GM18909 (cell line): ENCODE measurements at regions not wholly inside any gene's neighbourhood (a gene's known extent, or its start where the extent isn't known, plus 50 kb on each side); places are given as distances from the start of the nearest gene placed in this dataset.

Experiments used
- ATAC-seq: cut with Tn5 transposase; IDR thresholded peaks from one replicate; pipeline ENCODE4 v1.9.1; 2021; ENCODE audit warnings: mild to moderate bottlenecking; ENCODE audit not compliant: unreplicated experiment, poor library complexity

- no peak for ATAC-seq
Observed at GRCh38 chr6:156652231-156652750, 124.9 kb upstream of the ARID1B start.

GRCh38 chr6:156651486-156651885, 125.7 kb upstream of the ARID1B start:
- ATAC-seq = no peak

DNA sequence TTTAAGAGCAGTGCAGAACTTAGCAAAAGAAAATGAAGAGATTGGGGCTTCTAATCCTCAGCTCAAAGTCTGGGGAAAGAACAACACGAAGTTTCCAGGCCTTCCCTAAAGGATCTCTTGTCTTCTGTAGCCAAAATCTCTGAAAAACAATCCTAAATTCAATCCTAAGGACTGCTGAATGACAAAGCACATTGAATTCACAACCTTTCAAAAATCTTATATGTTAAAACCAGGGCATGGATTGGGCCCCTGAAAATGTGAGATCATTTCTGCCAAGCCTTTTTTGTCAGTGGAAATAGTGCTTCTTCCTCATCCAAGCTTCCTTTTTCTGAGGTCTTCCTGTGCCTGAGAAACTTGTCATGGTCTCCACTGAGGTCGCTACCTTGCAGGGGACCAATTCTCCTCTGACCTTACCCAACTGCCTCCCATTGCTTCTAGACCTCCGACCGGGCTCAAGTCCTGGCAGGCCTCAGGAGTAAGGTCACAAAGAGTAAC, 126.2 kb upstream of the ARID1B start:
- no peak for ATAC-seq

DNA sequence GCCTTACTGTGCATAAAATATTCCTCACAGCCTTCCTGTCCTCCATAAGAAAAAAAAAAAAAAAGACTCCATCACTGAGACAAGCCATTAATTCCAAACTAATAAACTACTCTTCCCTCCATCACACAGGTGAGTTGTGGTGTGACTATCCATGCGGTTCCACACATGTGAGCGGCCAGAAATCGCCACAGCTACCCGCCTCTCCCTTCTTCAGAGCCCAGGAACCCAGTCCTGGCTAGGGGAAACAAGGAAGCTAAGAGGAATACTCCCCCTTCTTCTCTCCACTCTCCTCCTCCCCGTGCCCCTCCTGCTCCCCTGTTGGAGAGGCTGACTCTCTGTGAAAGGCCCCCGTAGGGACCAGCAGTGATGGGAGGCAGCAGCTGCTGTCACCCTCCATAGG, 128.6 kb upstream of the ARID1B start:
- ATAC-seq = no peak

DNA sequence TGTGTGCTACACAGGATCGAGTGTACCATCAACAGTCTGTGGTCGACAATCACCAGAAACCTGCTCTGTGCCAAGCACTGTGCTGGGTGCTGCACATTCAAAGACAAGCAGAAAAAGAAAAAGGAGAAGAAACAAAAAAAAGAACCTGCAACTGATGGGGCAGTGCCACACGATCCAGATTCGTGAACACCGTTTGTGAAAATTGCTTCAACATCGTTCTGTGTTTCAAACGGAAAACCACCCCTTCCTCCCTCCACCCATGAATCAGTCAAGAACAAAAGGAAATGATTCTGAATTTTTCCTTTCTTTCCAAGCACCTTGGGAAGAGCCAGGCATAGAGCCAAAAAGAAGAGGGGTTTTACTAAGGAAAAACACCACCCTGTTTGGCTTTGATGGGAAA, 129.2 kb upstream of the ARID1B start:
- ATAC-seq = no peak

DNA sequence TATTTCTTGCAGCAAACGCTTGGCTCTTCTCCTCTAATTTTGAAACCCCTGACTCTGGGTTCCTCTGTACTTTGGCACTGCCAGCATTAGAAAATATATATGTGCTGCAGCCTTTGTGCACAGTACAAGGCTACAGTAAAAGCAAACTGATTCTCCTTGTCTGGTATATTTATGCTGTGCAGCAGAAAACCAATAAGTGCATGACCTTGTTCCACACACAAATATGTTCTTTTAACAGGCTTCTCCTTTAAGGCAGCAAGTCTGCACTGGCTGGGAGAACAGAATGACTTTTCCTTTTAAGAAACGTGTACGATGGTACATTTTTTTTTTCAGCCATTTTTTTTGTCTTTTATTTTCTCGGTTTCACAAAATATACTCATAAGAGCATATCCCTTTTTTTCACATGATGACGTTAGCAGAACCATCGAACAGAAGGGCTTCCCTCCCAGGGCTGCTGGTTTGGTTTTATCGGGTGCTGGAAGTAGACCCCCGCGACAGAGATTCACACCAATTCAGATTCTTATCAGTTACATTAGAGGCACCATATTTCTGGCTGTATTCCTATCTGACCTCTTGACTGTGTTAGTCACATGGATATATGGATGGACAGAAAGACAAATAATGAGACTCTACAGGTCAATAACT, 129.9 kb upstream of the ARID1B start:
- ATAC-seq = no peak

DNA sequence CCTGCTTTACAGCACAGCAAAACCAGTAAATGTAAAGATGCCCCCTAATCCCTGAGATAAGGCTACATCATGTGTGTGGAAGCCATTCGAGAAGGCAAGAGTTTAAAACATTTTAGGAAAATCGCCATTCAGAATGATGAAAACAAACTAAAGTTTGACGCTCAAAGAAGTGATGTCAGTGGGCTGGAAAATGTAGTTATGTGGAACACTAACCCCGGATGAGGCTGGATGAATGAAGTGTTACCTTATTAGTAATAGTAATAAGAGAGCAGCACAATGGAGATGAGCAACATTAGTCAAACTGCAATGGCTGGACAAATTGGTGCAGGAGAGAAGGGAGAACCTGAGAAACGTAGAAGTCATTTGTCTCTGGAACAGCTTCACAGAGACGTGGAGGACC, 130.7 kb upstream of the ARID1B start:
- no peak for ATAC-seq

GRCh38 chr6:156645097-156645496, 132.1 kb upstream of the ARID1B start:
- no peak for ATAC-seq

GRCh38 chr6:156639009-156639721, 138.0 kb upstream of the ARID1B start:
- no peak for ATAC-seq

DNA sequence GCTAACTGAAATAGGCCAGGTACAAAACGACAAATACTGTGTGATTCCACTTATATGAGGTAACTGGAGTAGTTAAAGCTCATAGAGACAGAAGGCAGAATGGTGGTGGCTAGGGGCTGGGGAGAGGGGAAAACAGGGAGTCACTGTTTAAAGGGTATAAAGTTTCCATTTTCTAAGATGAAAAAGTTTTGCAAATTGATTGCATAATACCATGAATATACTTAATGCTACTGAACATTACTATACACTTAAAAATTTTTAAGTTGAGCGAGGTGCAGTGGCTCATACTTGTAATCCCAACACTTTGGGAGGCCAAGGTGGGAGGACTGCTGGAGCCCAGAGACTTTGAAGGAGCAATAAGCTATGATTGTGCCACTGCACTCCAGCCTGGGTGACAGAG, 138.6 kb upstream of the ARID1B start:
- ATAC-seq = no peak

DNA sequence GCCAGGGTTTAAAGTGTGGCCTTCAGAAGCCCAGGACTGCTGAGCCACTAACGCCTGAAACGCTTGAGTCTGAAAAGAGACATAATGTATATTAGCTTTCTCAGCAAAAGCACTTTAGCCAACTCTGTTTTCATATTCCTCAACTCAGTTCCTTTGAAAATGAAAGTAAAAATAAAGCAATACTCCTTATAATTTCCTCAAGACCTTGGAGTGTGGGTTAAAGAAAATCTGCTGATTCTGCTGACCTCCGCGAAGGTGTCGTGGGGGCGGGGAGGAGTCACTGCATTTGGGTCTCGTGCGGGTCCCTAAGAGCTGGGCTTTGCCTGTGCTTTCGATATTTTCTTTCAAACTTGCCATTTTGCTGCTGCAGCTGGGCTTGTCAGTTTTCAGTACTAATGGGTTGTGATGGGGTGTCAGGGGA, 142.2 kb upstream of the ARID1B start:
- no peak for ATAC-seq

DNA sequence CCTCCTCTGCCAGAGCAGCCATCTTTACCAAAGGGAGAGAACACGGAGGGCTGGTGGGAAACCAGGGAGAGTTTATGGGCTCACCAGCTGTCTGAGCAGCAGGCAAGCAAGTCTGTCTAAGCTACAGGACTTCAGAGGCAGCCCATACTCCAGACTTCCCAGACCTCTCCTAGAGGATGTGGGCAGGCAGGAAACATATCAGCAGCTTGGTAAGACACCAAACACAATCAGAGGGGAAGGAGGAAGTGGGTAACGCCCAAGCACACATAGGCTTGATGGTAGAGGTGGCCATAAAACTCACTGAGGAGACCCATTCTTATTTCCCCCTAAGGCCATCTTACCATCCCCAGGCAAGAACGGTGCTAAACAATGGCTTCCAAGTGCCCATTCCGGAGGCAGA, 143.1 kb upstream of the ARID1B start:
- no peak for ATAC-seq

DNA sequence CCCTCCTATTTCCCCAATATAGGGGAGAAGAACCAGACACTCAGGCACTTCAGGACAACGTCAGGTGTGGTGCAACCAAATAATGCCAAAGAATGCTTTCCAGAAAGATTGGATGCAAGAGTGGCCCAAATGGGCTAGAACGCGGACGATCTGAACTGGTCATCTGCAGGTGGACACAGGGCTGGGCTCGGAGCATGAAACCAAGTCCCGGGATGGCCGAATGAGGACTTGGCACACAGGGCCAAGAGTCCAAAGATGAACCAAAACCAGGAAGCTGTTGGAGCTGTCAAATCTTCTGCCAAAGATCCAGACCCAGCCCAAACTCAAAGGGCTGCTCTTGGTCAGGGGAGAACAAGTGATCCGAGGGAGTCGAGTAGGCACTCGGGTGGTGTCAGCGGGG, 143.9 kb upstream of the ARID1B start:
- ATAC-seq = no peak

DNA sequence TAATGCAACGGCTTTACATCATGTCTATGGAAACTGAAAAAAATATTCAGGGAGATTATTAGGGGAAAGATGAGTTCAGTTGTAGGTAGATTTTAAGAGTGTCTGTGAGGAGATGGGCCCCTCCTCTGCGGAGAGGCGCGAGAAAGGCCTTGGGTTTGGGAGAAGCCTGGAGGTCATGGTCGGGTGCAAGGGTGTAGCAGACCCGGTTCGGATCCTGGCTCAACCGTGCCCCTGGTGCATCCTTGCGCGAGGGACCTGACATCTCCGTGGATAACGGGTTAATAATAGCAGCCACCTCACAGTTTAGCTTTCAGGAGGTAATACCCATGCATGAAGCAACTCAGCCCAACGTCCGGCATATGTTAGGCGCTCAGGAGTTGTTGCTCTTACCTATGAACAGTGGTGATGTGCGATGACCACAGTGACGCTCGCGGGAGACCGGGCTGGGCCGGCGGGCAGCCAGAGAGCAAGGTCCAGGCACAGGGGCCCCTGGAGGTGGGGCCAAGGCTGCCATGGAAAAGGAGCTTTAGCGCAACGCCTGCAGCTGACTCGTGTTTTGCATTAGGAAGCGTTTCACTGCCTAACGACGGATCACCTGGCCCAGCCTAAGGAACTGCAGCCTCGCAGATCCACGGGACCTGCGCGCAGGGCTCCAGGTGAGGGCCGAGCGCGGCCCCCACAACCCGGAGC, 146.4 kb upstream of the ARID1B start:
- ATAC-seq = no peak

- ATAC-seq = no peak
Observed at GRCh38 chr6:156628805-156629204, 148.4 kb upstream of the ARID1B start.

DNA sequence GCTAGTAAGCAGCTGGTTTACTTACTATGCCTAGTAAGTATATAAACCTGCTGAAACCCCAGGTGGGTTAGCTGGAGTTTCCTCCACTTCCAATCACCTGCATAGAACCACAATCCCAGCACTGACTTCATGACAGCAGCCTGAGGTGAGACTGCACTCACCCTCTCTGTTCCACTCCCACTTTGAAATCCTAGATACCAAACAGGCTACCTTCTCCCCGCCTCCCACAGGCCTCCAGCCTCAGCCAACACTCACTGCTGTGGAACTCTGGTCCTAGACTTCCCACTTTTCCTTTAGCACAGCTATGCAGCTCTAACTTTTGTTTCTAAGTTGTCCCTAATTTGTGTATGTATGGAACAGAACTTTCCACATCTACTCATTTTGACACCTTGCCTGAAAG, 149.7 kb upstream of the ARID1B start:
- ATAC-seq = no peak

DNA sequence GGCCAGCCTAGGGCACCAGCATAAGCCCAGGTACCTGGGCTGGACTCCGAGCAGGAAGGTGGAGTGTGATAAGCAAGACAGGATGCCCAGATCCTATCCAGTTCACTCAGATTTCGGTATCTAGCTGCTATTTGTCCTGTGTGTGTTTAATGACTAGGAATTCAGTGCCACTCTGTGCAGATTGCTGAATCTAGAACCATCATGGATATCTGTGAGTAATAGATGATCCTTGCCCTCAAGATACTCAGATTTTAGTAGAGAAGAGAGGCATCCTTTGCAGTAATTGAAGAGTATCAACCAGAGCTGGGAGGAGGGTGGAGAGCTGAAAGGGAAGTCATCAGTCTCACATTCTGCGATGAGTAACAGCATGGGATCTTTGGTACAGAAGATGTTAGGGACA, 155.0 kb upstream of the ARID1B start:
- ATAC-seq = no peak

DNA sequence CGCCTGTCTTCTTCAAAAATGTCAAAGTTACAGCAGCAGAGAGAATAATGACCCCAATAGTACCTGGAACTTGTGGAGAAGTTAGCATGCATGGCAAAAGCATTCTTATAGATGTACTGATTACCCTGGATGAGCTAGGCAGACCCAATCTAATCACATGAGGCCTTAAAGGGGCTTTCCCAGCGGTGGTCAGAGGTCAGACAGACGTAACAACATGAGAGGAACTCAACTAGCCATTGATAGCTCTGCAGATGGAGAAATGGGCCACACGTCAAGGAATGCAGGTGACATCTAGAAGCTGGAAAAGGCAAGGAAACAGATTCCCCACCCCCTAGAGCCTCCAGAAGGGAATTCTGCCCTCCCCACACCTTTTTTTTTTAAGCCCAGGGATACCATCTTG, 156.8 kb upstream of the ARID1B start:
- no peak for ATAC-seq

DNA sequence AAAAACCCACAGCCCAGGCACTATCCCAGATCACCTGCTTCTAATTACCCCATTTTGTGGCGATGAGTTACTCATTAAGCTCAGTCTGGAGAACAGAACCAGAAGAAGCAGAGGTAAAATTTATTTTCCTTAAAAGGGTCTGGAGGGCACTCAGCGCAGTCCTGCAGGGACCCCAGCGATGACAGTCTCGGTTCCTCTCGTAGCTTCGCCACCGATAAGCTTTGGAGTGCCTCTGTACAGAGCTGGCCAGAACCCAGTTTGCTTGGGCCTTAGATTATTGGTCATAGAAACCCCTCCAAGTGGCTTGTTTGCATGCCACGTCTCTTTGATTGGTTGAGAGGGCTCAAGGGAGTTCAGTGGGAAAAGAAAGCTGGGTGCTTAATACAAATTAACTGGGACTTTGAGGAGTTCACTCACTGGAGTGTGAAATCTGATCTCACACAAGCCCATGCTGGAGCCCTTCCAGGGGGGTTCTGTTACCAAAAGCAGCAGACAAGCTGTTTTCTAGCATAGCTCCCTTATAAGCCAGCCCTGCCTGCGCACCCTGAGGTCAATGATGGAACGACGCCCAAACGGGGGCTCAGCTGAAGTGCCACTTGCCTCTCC, 158.5 kb upstream of the ARID1B start:
- ATAC-seq = no peak

DNA sequence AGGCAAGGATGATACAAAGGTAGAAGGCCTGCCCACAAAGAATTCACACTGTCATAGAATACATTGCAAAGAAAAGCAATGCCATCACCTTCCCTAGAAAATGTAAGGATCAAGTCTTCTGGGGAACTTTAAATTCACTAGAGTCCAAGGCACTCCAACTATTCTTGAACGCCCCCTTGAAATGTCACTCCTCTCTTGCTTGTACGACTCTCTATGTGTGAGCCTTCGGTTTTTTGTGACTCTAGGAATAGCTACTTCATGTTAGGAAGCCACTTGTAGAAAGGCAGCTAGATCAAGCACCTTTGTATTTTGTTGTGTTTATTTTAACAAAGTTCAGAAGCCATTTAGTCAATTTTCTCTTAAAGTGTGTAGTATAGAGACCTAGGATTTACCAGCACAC, 159.2 kb upstream of the ARID1B start:
- ATAC-seq = no peak

GRCh38 chr6:156617376-156617775, 159.8 kb upstream of the ARID1B start:
- no peak for ATAC-seq
